ENCODE measurements at regions not wholly inside any gene's neighbourhood (a gene's known extent, or its start where the extent isn't known, plus 50 kb on each side); places are given as distances from the start of the nearest gene placed in this dataset.

DNA sequence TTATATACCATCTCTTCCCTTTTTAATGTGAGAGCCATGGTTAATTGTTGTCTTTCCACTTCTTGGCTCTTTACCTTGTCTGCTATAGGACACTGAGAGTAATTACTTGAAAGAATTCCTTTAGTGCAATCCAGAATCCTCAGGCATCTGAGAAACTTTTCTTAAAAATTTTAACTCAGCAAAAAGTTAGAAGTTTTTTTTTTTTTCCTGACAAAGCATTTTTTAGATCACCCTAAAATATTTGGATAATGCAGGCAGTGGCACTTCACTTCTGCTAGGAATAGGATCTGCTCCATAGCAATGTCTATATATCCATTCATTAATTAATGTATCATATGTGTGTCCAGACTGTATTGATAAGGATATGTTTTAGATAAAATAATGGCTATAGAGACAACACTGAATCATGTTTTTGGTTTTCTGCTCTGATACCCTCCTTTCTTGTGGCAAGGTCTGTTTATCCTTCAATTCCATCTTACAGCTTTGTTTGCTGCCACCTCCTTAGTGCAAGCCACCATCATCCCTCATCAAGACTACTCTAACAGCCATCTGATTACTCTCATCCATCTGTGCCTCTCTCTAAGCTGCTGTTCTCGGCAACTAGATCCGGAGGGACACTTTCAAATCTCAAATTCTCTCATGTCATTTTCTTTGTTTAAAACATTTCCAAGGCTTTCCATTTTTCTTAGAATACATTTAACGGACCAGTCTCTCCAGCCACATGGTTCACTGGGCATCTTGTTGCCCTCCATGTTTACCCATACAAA, 563.5 kb downstream of the EDEM1 start:
- TF ChIP-seq, protein P1, sequence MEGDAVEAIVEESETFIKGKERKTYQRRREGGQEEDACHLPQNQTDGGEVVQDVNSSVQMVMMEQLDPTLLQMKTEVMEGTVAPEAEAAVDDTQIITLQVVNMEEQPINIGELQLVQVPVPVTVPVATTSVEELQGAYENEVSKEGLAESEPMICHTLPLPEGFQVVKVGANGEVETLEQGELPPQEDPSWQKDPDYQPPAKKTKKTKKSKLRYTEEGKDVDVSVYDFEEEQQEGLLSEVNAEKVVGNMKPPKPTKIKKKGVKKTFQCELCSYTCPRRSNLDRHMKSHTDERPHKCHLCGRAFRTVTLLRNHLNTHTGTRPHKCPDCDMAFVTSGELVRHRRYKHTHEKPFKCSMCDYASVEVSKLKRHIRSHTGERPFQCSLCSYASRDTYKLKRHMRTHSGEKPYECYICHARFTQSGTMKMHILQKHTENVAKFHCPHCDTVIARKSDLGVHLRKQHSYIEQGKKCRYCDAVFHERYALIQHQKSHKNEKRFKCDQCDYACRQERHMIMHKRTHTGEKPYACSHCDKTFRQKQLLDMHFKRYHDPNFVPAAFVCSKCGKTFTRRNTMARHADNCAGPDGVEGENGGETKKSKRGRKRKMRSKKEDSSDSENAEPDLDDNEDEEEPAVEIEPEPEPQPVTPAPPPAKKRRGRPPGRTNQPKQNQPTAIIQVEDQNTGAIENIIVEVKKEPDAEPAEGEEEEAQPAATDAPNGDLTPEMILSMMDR (conservative IDR thresholded peaks at IDR 0.05; ENCODE audit: low read length): no peak
- TF ChIP-seq EZH2phosphoT487 (IDR thresholded peaks at IDR 0.05; ENCODE audit: borderline replicate concordance, low read depth, low read length): no peak

All from OCI-LY7 (cell line).